Renal cortex interstitium (tissue), 11 donors: ENCODE measurements at regions not wholly inside any gene's neighbourhood (a gene's known extent, or its start where the extent isn't known, plus 50 kb on each side); places are given as distances from the start of the nearest gene placed in this dataset.

ENCODE experiments used
- DNase-seq, 11 donors: peaks; one replicate each; pipeline ENCODE4 v3.0.0-alpha.2; 2013; ENCODE audit warnings: low read depth in 9 of 11, low spot score in 4 of 11; ENCODE audit errors: extremely low read depth in 1 of 11

GRCh38 chr3:194827486-194827885 lies 141.8 kb downstream of the FAM43A start:
- no peak for DNase-seq

GRCh38 chr3:194828116-194828515 lies 142.4 kb downstream of the FAM43A start:
- DNase-seq: no peak

- no peak for DNase-seq
These were observed 143.2 kb downstream of the FAM43A start for GRCh38 chr3:194828926-194829325.

GRCh38 chr3:194830401-194830800 lies 144.7 kb downstream of the FAM43A start:
- DNase-seq: no peak

GRCh38 chr3:194830978-194831377 lies 145.3 kb downstream of the FAM43A start:
- no peak for DNase-seq

- no peak for DNase-seq
These were observed 146.8 kb downstream of the FAM43A start for GRCh38 chr3:194832346-194833104.

- DNase-seq: no peak
These were observed 147.6 kb downstream of the FAM43A start for GRCh38 chr3:194833114-194833910.

GRCh38 chr3:194836661-194837060 lies 151.0 kb downstream of the FAM43A start:
- no peak for DNase-seq

- no peak for DNase-seq
These were observed 151.9 kb downstream of the FAM43A start for GRCh38 chr3:194837457-194838127.

- DNase-seq: no peak
These were observed 152.6 kb downstream of the FAM43A start for GRCh38 chr3:194838236-194838635.

- no peak for DNase-seq
These were observed 155.2 kb downstream of the FAM43A start for GRCh38 chr3:194840661-194841514.

GRCh38 chr3:194841515-194841841 lies 155.8 kb downstream of the FAM43A start:
- DNase-seq: no peak

GRCh38 chr3:194843556-194843955 lies 157.9 kb downstream of the FAM43A start:
- DNase-seq: no peak

GRCh38 chr3:194844046-194844445 lies 158.4 kb downstream of the FAM43A start:
- no peak for DNase-seq

- no peak for DNase-seq
These were observed 163.6 kb downstream of the FAM43A start for GRCh38 chr3:194849166-194849875.

GRCh38 chr3:194851254-194851653 lies 165.6 kb downstream of the FAM43A start:
- DNase-seq: no peak

GRCh38 chr3:194851941-194852340 lies 166.3 kb downstream of the FAM43A start:
- no peak for DNase-seq

- no peak for DNase-seq
These were observed 166.7 kb downstream of the FAM43A start for GRCh38 chr3:194852345-194852744.
